MM.1S (cell line): ENCODE measurements at regions not wholly inside any gene's neighbourhood (a gene's known extent, or its start where the extent isn't known, plus 50 kb on each side); places are given as distances from the start of the nearest gene placed in this dataset.

Source experiments
- DNase-seq: peaks from one replicate; pipeline ENCODE4 v3.0.0-alpha.2; 2015
- H2AFZ ChIP-seq: fragments of 300-600 bp; sonication (generic); 2 replicates; pipeline ENCODE4 v1.6.0; 2016; ENCODE audit warnings: antibody characterized with exemption, low read length
- H3F3A ChIP-seq: fragments of 300-600 bp; sonication (generic); 2 replicates; pipeline ENCODE4 v1.6.1; 2016; ENCODE audit warnings: mild to moderate bottlenecking, antibody characterized with exemption, low read length, moderate library complexity, mixed read lengths; ENCODE audit not compliant: insufficient read depth
- H3K27ac ChIP-seq: fragments of 300-600 bp; sonication (generic); 2 replicates; pipeline ENCODE4 v1.5.1; 2016; ENCODE audit warnings: mild to moderate bottlenecking, low read length
- H3K27me3 ChIP-seq: fragments of 300-600 bp; sonication (generic); replicated peaks from 2 replicates; pipeline ENCODE4 v1.6.0; 2016; ENCODE audit warnings: low read length; ENCODE audit not compliant: insufficient read depth
- H3K36me3 ChIP-seq: fragments of 300-600 bp; sonication (generic); replicated peaks from 2 replicates; pipeline ENCODE4 v1.6.1; 2016; ENCODE audit warnings: mild to moderate bottlenecking, low read length, mixed read lengths; ENCODE audit not compliant: insufficient read depth
- H3K4me1 ChIP-seq: fragments of 300-600 bp; sonication (generic); 2 replicates; pipeline ENCODE4 v1.6.1; 2016; ENCODE audit warnings: low read length, mixed read lengths
- H3K4me2 ChIP-seq: fragments of 300-600 bp; sonication (generic); 2 replicates; pipeline ENCODE4 v1.6.0; 2016; ENCODE audit warnings: low read depth, low read length
- H3K4me3 ChIP-seq: fragments of 300-600 bp; sonication (generic); 2 replicates; pipeline ENCODE4 v1.5.1; 2016; ENCODE audit warnings: low read length, mixed read lengths
- H3K79me2 ChIP-seq: fragments of 300-600 bp; sonication (generic); 2 replicates; pipeline ENCODE4 v1.6.1; 2016; ENCODE audit warnings: mixed run types, low read length, mixed read lengths
- H3K9ac ChIP-seq: fragments of 300-600 bp; sonication (generic); 2 replicates; pipeline ENCODE4 v1.6.1; 2016; ENCODE audit warnings: low read length, mixed read lengths
- H3K9me2 ChIP-seq: fragments of 300-600 bp; sonication (generic); replicated peaks from 2 replicates; pipeline ENCODE4 v1.6.1; 2016; ENCODE audit warnings: mild to moderate bottlenecking, low read length, mixed read lengths; ENCODE audit not compliant: insufficient read depth
- H3K9me3 ChIP-seq: fragments of 300-600 bp; sonication (generic); replicated peaks from 2 replicates; pipeline ENCODE4 v1.6.1; 2016; ENCODE audit warnings: mild to moderate bottlenecking, low read length, mixed read lengths; ENCODE audit not compliant: insufficient read depth
- H4K20me1 ChIP-seq: fragments of 300-600 bp; sonication (generic); 2 replicates; pipeline ENCODE4 v1.6.1; 2016; ENCODE audit warnings: mild to moderate bottlenecking, low read length, moderate library complexity, mixed read lengths; ENCODE audit not compliant: insufficient read depth
- EZH2 ChIP-seq: fragments of 300-600 bp; sonication (generic); optimal IDR thresholded peaks from 2 replicates; pipeline ENCODE3; 2017; ENCODE audit warnings: low read depth, mild to moderate bottlenecking, antibody characterized with exemption, low read length, mixed read lengths
- EZH2phosphoT487 ChIP-seq: fragments of 300-600 bp; sonication (generic); IDR thresholded peaks from 2 replicates; pipeline ENCODE4 v1.6.1; 2018; ENCODE audit warnings: antibody characterized with exemption, low read length
- TF ChIP-seq, protein P1 (sequence below): fragments of 300-600 bp; sonication (generic); IDR thresholded peaks from 2 replicates; pipeline ENCODE4 v1.5.1; 2016; ENCODE audit warnings: antibody characterized with exemption, low read length, mixed read lengths

DNA sequence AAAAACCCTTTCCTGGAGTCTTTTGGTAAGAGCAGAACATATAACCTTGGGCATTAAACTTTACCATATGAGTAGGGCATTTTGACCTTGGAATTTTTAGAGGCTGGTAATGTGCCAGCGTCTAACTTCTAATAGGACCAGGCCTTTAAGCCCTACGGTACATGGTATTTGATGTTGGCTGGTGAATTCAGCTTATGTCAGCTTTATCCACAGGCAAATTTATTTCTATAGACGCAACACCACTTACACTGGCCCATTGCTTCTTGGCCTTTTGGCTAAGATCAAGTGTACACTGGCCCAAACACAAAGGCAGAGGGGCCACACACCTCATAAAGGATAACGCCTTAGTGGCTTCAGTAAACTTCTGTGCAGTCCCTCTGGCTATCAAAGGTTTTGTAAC is 410.2 kb upstream of the LARGE1 start:
- Histone ChIP-seq H3K4me2 (no peak overlapping the region), H3K36me3 (no peaks in the 10 kb centered on the region), H3K9me2 (no peaks in the 10 kb centered on the region), H3K9me3 (no peaks in the 10 kb centered on the region), H3K4me3 (no peak overlapping the region), H3K79me2 (no peaks in the 10 kb centered on the region), H3K27ac (no peak overlapping the region), H2AFZ (no peak overlapping the region), H4K20me1 (no peaks in the 10 kb centered on the region), H3K27me3 (no peaks in the 10 kb centered on the region), H3F3A (no peaks in the 10 kb centered on the region), H3K4me1 (no peaks in the 10 kb centered on the region), H3K9ac (no peak overlapping the region)
- no peak for DNase-seq
- TF ChIP-seq EZH2phosphoT487 (no peak), EZH2 (no peak)
- TF ChIP-seq, protein P1, sequence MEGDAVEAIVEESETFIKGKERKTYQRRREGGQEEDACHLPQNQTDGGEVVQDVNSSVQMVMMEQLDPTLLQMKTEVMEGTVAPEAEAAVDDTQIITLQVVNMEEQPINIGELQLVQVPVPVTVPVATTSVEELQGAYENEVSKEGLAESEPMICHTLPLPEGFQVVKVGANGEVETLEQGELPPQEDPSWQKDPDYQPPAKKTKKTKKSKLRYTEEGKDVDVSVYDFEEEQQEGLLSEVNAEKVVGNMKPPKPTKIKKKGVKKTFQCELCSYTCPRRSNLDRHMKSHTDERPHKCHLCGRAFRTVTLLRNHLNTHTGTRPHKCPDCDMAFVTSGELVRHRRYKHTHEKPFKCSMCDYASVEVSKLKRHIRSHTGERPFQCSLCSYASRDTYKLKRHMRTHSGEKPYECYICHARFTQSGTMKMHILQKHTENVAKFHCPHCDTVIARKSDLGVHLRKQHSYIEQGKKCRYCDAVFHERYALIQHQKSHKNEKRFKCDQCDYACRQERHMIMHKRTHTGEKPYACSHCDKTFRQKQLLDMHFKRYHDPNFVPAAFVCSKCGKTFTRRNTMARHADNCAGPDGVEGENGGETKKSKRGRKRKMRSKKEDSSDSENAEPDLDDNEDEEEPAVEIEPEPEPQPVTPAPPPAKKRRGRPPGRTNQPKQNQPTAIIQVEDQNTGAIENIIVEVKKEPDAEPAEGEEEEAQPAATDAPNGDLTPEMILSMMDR = no peak

DNA sequence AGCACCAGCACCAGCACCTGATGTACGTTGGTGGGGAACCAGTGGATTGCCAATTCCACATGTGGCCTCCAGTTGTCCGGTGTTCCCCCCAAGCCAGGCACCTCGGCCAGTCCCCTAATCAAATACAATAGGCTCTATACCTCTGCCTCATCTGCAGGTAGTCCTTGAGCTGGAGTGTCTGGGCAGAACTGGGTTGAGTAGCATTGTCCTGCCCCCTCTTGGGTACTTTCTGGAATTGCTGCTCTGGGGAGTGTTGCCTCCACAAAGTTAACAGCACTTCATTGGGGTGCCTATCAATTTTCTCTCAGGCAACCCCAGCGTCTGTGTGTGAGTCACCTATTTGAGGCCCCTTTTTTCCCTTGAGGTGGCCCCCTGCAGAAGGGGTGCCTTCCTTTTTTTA is 413.0 kb upstream of the LARGE1 start:
- TF ChIP-seq EZH2phosphoT487 (no peak), EZH2 (no peak)
- TF ChIP-seq, protein P1 = no peak
- Histone ChIP-seq H3K9me3 (no peaks in the 10 kb centered on the region), H2AFZ (no peak overlapping the region), H3K27ac (no peak overlapping the region), H3K79me2 (no peaks in the 10 kb centered on the region), H3K9me2 (no peaks in the 10 kb centered on the region), H4K20me1 (no peaks in the 10 kb centered on the region), H3K4me2 (no peak overlapping the region), H3K4me3 (no peak overlapping the region), H3K36me3 (no peaks in the 10 kb centered on the region), H3K9ac (no peak overlapping the region), H3F3A (no peaks in the 10 kb centered on the region), H3K27me3 (no peaks in the 10 kb centered on the region), H3K4me1 (no peaks in the 10 kb centered on the region)
- no peak for DNase-seq

DNA sequence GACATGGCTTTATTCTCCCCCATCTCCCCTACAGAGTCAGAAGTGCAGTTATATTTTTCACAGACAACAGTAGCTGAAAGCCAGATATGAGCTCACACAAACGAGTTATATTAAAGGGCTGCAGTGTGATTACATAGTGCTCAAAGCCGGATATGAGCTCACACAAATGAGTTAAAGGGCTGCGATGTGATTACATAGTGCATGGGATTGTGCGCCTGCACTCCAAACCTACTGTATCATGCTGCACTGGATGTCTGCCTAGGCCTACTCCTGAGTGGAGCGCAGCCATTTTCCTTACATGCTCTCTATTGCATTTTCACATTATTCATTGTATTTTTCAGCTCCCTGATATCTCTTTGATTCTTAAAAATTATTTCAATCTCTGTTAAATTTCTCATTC is 414.6 kb upstream of the LARGE1 start:
- H2AFZ ChIP-seq = no peak overlapping the region
- no peak overlapping the region for H3K27ac ChIP-seq
- H3K79me2 ChIP-seq = no peaks in the 10 kb centered on the region
- TF ChIP-seq EZH2 (no peak), EZH2phosphoT487 (no peak)
- TF ChIP-seq, protein P1 = no peak
- no peaks in the 10 kb centered on the region for H3K9me3 ChIP-seq
- no peak overlapping the region for H3K9ac ChIP-seq
- no peak for DNase-seq
- no peak overlapping the region for H3K4me3 ChIP-seq
- H3K27me3 ChIP-seq = no peaks in the 10 kb centered on the region
- H4K20me1 ChIP-seq = no peaks in the 10 kb centered on the region
- H3K4me1 ChIP-seq = no peaks in the 10 kb centered on the region
- no peak overlapping the region for H3K4me2 ChIP-seq
- H3F3A ChIP-seq = no peaks in the 10 kb centered on the region
- no peaks in the 10 kb centered on the region for H3K9me2 ChIP-seq
- H3K36me3 ChIP-seq = no peaks in the 10 kb centered on the region

- H3K27me3 ChIP-seq = no peaks in the 10 kb centered on the region
- H3K27ac ChIP-seq = no peak overlapping the region
- H3K36me3 ChIP-seq = no peaks in the 10 kb centered on the region
- no peaks in the 10 kb centered on the region for H3K9me2 ChIP-seq
- H4K20me1 ChIP-seq = no peaks in the 10 kb centered on the region
- no peak overlapping the region for H3K4me3 ChIP-seq
- no peaks in the 10 kb centered on the region for H3K4me1 ChIP-seq
- no peaks in the 10 kb centered on the region for H3K9me3 ChIP-seq
- no peaks in the 10 kb centered on the region for H3F3A ChIP-seq
- TF ChIP-seq, protein P1 = no peak
- TF ChIP-seq EZH2 (no peak), EZH2phosphoT487 (no peak)
- no peak overlapping the region for H3K4me2 ChIP-seq
- no peak overlapping the region for H2AFZ ChIP-seq
- no peak for DNase-seq
- H3K79me2 ChIP-seq = no peaks in the 10 kb centered on the region
- no peak overlapping the region for H3K9ac ChIP-seq
Observed at GRCh38 chr22:34344702-34345101, 424.4 kb upstream of the LARGE1 start.
